HEK293 (cell line): ENCODE measurements at regions not wholly inside any gene's neighbourhood (a gene's known extent, or its start where the extent isn't known, plus 50 kb on each side); places are given as distances from the start of the nearest gene placed in this dataset.

Experiments
- REST ChIP-seq: fragments of 450-650 bp; formaldehyde crosslinking; IDR thresholded peaks from 2 replicates; pipeline ENCODE4 v1.5.1; 2016; ENCODE audit warnings: missing biosample characterization, missing genetic modification characterization
- YY1 ChIP-seq: fragments of 450-650 bp; formaldehyde crosslinking; IDR thresholded peaks from 2 replicates; pipeline ENCODE4 v1.5.1; 2018; ENCODE audit warnings: missing biosample characterization, missing genetic modification characterization
- ZBTB21 ChIP-seq: fragments of 450-650 bp; formaldehyde crosslinking; IDR thresholded peaks from 2 replicates; pipeline ENCODE4 v1.5.1; 2017; ENCODE audit warnings: missing biosample characterization, missing genetic modification characterization
- ZFP37 ChIP-seq: fragments of 450-650 bp; formaldehyde crosslinking; IDR thresholded peaks from 2 replicates; pipeline ENCODE4 v1.5.1; 2016; ENCODE audit warnings: missing biosample characterization, missing genetic modification characterization
- ZNF140 ChIP-seq: fragments of 450-650 bp; formaldehyde crosslinking; IDR thresholded peaks from 2 replicates; pipeline ENCODE4 v1.5.1; 2016; ENCODE audit warnings: missing biosample characterization, missing genetic modification characterization
- ZNF292 ChIP-seq: fragments of 450-650 bp; formaldehyde crosslinking; IDR thresholded peaks from 2 replicates; pipeline ENCODE4 v1.5.1; 2016; ENCODE audit warnings: low read depth, missing biosample characterization, missing genetic modification characterization, borderline replicate concordance
- ZSCAN30 ChIP-seq: fragments of 450-650 bp; IDR thresholded peaks from 2 replicates; pipeline ENCODE4 v1.5.1; 2018; ENCODE audit warnings: missing biosample characterization, mild to moderate bottlenecking, missing genetic modification characterization, moderate library complexity
- TF ChIP-seq, protein P1 (sequence below): fragments of 450-650 bp; formaldehyde crosslinking; IDR thresholded peaks from 2 replicates; pipeline ENCODE4 v1.5.1; 2016; ENCODE audit warnings: missing biosample characterization, missing genetic modification characterization
- TF ChIP-seq, protein P2 (sequence below): fragments of 450-650 bp; formaldehyde crosslinking; IDR thresholded peaks from 2 replicates; pipeline ENCODE4 v1.5.1; 2016; ENCODE audit warnings: missing biosample characterization, missing genetic modification characterization, low read depth

GRCh38 chr3:492586-493316 is 296.2 kb downstream of the CHL1 start:
- TF ChIP-seq ZSCAN30 (no peak), ZFP37 (no peak), ZNF292 (tag by site-specific recombination) (no peak), ZBTB21 (tag by site-specific recombination) (no peak), YY1 (tag by site-specific recombination) (no peak), REST (tag by site-specific recombination) (no peak), ZNF140 (tag by site-specific recombination) (no peak)
- TF ChIP-seq, protein P1, sequence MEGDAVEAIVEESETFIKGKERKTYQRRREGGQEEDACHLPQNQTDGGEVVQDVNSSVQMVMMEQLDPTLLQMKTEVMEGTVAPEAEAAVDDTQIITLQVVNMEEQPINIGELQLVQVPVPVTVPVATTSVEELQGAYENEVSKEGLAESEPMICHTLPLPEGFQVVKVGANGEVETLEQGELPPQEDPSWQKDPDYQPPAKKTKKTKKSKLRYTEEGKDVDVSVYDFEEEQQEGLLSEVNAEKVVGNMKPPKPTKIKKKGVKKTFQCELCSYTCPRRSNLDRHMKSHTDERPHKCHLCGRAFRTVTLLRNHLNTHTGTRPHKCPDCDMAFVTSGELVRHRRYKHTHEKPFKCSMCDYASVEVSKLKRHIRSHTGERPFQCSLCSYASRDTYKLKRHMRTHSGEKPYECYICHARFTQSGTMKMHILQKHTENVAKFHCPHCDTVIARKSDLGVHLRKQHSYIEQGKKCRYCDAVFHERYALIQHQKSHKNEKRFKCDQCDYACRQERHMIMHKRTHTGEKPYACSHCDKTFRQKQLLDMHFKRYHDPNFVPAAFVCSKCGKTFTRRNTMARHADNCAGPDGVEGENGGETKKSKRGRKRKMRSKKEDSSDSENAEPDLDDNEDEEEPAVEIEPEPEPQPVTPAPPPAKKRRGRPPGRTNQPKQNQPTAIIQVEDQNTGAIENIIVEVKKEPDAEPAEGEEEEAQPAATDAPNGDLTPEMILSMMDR (tag by site-specific recombination): no peak
- TF ChIP-seq, protein P2, sequence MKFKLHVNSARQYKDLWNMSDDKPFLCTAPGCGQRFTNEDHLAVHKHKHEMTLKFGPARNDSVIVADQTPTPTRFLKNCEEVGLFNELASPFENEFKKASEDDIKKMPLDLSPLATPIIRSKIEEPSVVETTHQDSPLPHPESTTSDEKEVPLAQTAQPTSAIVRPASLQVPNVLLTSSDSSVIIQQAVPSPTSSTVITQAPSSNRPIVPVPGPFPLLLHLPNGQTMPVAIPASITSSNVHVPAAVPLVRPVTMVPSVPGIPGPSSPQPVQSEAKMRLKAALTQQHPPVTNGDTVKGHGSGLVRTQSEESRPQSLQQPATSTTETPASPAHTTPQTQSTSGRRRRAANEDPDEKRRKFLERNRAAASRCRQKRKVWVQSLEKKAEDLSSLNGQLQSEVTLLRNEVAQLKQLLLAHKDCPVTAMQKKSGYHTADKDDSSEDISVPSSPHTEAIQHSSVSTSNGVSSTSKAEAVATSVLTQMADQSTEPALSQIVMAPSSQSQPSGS (tag by site-specific recombination): no peak
